ENCODE measurements at regions not wholly inside any gene's neighbourhood (a gene's known extent, or its start where the extent isn't known, plus 50 kb on each side); places are given as distances from the start of the nearest gene placed in this dataset.

DNA sequence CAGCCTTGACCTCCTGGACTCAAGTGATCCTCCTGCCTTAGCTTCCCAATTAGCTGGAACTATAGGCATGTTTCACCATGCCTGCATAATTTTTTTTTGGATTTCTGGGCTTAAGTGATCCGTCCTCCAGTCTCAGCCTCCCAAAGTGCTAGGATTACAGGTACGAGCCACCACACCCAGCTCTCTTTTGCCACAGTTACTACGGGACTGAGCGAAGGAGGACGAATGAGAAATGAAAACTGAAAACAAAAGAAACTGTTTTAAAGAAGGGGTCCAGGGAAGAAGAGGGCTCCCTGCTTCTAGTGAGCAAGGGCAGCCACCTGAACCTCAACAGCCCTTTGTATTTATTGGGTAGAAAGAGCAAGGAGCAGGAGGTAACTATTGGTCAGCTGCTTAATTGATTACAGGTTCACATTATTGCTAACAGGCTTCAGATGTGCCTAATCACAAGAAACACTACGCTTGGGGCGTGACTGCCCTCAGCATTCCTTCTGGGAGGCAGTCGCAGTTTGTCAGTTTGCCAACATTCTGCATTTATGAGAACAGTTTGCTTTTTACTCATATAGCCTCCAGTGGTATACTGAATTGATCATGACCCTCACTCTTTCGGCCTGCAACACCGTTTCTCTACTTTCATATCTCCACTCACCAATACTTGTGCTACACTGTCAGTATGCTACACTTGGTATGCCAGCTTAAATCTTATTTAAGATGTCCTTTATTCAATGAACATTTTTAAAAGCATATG is 676.8 kb downstream of the DNAJB9 start:
- in situ Hi-C loops (cut with MboI; ENCODE audit: low pct_unique_long_range_greater_than_20kb in 2 of 9, low sequenced_read_pairs in 9 of 9, unreplicated experiment in 9 of 9) = no loop called here
- no peaks in the 10 kb centered on the region for H3K4me1 ChIP-seq (replicated peaks in 1 of 2)
- no peak overlapping the region for H3K27ac ChIP-seq
- no peak for ATAC-seq (replicated peaks in 6 of 8)
- no peak overlapping the region for H3K4me3 ChIP-seq
- WGBS, 10 experiments = 0 to 96% (median 33%) methylated on average over 1 to 9 of the region's 10 CpGs; no CpG with 5 or more reads in 1 of the 10 experiments

GRCh38 chr7:109256762-109257560 is 687.3 kb downstream of the DNAJB9 start:
- no peak for ATAC-seq (replicated peaks in 6 of 8)
- Histone ChIP-seq H3K27ac (no peak overlapping the region), H3K4me1 (replicated peaks in 1 of 2) (peaks cover 0 to 4% of the 10 kb centered on the region in 2 donors), H3K4me3 (no peak overlapping the region)
- WGBS, 10 experiments = 0 to 100% (median 82%) methylated on average over 1 to 3 of the region's 3 CpGs
- in situ Hi-C loops (cut with MboI; ENCODE audit: low pct_unique_long_range_greater_than_20kb in 2 of 9, low sequenced_read_pairs in 9 of 9, unreplicated experiment in 9 of 9) = no loop called here

DNA sequence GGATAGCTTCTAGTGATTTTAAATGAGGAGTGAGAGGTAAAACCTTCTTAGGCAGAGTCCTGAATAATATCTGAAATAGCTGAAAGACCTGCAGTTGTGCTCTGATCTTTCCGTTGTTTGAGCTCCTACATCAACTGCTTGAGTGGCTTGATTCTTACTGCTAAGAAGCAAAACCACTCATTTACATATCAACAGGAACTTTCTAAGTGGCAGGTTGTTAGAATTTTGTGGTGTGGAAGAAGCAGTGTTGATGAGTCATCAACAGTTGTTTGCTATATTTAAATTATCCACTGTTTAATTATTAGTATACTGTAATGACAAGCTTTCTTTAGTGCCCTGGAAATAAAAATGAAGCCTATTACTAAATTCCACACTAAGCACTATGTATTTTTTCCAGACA is 689.5 kb downstream of the DNAJB9 start:
- H3K4me1 ChIP-seq (replicated peaks in 1 of 2) = peaks cover 0 to 4% of the 10 kb centered on the region in 2 donors
- WGBS, 10 experiments = 0 to 50% (median 33%) methylated on average over 1 of the region's 1 CpG; no CpG with 5 or more reads in 5 of the 10 experiments
- no peak overlapping the region for H3K4me3 ChIP-seq
- no peak overlapping the region for H3K27ac ChIP-seq
- ATAC-seq (replicated peaks in 6 of 8) = no peak
- in situ Hi-C loops (cut with MboI; ENCODE audit: low pct_unique_long_range_greater_than_20kb in 2 of 9, low sequenced_read_pairs in 9 of 9, unreplicated experiment in 9 of 9) = no loop called here

DNA sequence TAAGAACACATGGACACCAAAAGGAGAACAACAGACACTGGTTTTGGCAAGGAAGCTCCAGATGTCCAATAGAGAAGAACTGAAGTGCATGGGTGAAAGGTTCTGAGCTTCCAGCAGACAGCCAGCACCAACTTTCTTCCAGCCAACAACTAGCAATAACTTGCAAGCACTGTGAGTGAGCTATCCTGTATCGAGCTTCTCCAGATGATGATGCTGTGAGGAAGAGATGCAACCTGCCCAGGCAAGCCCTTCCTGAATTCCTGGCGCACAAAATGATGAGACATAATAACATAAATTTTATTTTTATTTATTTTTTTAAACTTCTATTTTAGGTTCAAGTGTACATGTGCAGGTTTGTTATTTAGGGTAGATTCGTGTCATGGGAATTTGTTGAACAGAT is 692.1 kb downstream of the DNAJB9 start:
- Histone ChIP-seq H3K4me3 (no peak overlapping the region), H3K27ac (no peak overlapping the region), H3K4me1 (replicated peaks in 1 of 2) (peaks cover 0 to 12% of the 10 kb centered on the region in 2 donors)
- no peak for ATAC-seq (replicated peaks in 6 of 8)
- WGBS, 10 experiments = 0 to 100% (median 75%) methylated on average over 1 to 3 of the region's 3 CpGs; no CpG with 5 or more reads in 1 of the 10 experiments
- in situ Hi-C loops (cut with MboI; ENCODE audit: low pct_unique_long_range_greater_than_20kb in 2 of 9, low sequenced_read_pairs in 9 of 9, unreplicated experiment in 9 of 9) = no loop called here

DNA sequence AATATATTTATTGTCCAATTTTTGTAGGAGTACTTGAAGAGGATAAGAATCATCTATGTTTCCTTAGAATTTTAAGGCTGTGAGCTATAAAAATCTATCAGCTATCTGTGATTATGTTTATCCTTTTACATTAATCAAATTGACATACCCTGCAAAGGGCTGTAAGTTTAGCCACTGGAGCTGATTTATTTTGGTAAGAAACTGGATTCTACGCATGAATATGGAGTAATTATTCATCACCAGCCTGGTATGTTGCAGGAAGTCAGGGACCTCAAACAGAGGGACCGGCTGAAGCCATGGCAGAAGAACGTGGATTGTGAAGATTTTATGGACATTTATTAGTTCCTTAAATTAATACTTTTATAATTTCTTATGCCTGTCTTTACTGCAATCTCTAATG is 696.9 kb downstream of the DNAJB9 start:
- 0 to 84% (median 51%) methylated on average over 1 to 3 of the region's 3 CpGs; no CpG with 5 or more reads in 3 of the 10 experiments for WGBS, 10 experiments
- peaks cover 0 to 14% of the 10 kb centered on the region in 2 donors for H3K4me1 ChIP-seq (replicated peaks in 1 of 2)
- in situ Hi-C loops (cut with MboI; ENCODE audit: low pct_unique_long_range_greater_than_20kb in 2 of 9, low sequenced_read_pairs in 9 of 9, unreplicated experiment in 9 of 9) = no loop called here
- H3K27ac ChIP-seq = no peak overlapping the region
- ATAC-seq (replicated peaks in 6 of 8) = peak in 3 of 8 experiments; percentile 39 to 65 (median 54)
- H3K4me3 ChIP-seq = no peak overlapping the region

DNA sequence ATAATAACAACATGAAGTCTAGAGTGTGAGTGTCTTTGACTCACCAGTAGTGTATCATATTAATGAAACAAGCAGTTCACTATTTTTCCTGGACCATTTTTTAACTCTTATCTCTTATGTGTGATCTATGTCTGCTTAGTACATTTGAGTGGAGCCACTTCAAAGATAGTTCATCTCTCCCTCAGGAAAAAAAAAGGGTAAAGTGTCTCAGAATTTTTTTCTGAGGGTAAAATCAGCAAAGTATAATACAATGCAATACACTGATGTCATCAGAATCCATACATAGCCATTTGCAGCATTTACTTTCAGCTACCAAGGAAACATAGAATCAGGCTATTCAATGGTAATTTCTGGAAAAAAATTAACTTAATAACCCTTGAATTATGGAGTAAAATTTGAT is 706.7 kb downstream of the DNAJB9 start:
- Histone ChIP-seq H3K4me3 (no peak overlapping the region), H3K4me1 (replicated peaks in 1 of 2) (no peaks in the 10 kb centered on the region), H3K27ac (no peak overlapping the region)
- ATAC-seq (replicated peaks in 6 of 8) = no peak
- in situ Hi-C loops (cut with MboI; ENCODE audit: low pct_unique_long_range_greater_than_20kb in 2 of 9, low sequenced_read_pairs in 9 of 9, unreplicated experiment in 9 of 9) = no loop called here

GRCh38 chr7:109282726-109283125 is 713.1 kb downstream of the DNAJB9 start:
- H3K4me1 ChIP-seq (replicated peaks in 1 of 2) = no peaks in the 10 kb centered on the region
- in situ Hi-C loops (cut with MboI; ENCODE audit: low pct_unique_long_range_greater_than_20kb in 2 of 9, low sequenced_read_pairs in 9 of 9, unreplicated experiment in 9 of 9) = no loop called here
- no peak overlapping the region for H3K27ac ChIP-seq
- ATAC-seq (replicated peaks in 6 of 8) = no peak
- no peak overlapping the region for H3K4me3 ChIP-seq

DNA sequence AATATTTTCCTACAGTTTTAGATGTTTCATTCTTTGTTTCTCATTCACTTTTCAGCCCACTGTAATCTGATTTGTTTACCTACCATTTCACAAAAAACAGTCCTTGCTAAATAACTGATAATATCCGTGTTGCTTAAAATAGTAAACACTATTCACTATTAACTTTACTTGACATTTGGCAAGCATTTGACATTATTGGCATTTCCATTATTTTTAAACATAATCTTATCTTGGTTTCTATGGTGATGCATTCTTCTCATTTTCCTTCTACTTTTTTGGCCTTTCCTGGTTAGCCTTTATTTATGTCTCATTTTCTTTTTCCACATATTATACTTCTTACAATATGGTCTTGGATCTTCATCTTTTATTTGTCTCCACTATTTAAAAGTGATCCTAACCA is 715.3 kb downstream of the DNAJB9 start:
- H3K4me1 ChIP-seq (replicated peaks in 1 of 2) = no peaks in the 10 kb centered on the region
- 0 to 100% (median 37%) methylated on average over 1 of the region's 1 CpG for WGBS, 10 experiments
- no peak overlapping the region for H3K4me3 ChIP-seq
- in situ Hi-C loops (cut with MboI; ENCODE audit: low pct_unique_long_range_greater_than_20kb in 2 of 9, low sequenced_read_pairs in 9 of 9, unreplicated experiment in 9 of 9) = no loop called here
- ATAC-seq (replicated peaks in 6 of 8) = no peak
- H3K27ac ChIP-seq = no peak overlapping the region

GRCh38 chr7:109295158-109295557 is 725.5 kb downstream of the DNAJB9 start:
- Histone ChIP-seq H3K27ac (no peak overlapping the region), H3K4me3 (no peak overlapping the region), H3K4me1 (replicated peaks in 1 of 2) (peaks cover 0 to 21% of the 10 kb centered on the region in 2 donors)
- 0 to 91% (median 50%) methylated on average over 1 to 2 of the region's 2 CpGs; no CpG with 5 or more reads in 1 of the 10 experiments for whole genome bisulfite sequencing, 10 experiments
- in situ Hi-C loops (cut with MboI; ENCODE audit: low pct_unique_long_range_greater_than_20kb in 2 of 9, low sequenced_read_pairs in 9 of 9, unreplicated experiment in 9 of 9) = no loop called here
- ATAC-seq (replicated peaks in 6 of 8) = peak in 1 of 8 experiments; percentile 47

GRCh38 chr7:109308816-109309215 is 739.1 kb downstream of the DNAJB9 start:
- WGBS, 10 experiments = 0 to 89% (median 53%) methylated on average over 1 of the region's 1 CpG
- no peaks in the 10 kb centered on the region for H3K4me1 ChIP-seq (replicated peaks in 1 of 2)
- H3K27ac ChIP-seq = no peak overlapping the region
- ATAC-seq (replicated peaks in 6 of 8) = no peak
- in situ Hi-C loops (cut with MboI; ENCODE audit: low pct_unique_long_range_greater_than_20kb in 2 of 9, low sequenced_read_pairs in 9 of 9, unreplicated experiment in 9 of 9) = no loop called here
- H3K4me3 ChIP-seq = no peak overlapping the region

DNA sequence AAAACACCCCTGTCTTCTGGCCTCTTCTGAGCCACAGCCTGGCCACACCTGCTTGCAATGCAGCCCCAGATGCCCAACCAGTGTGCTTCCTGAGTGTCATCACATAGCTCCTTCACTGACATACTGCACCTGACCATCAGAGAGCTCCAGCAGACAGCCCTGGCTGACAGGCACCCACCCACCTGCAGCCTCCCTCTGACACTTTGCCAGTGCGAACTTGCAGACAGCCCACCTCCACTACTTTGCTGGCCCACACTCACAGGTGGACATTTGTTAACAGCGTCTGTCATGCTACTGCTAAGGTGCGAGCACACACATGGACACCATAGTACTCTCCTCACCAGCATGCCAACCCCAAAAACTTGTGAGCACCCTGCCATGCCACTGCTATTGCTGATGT is 740.1 kb downstream of the DNAJB9 start:
- Histone ChIP-seq H3K4me1 (replicated peaks in 1 of 2) (no peaks in the 10 kb centered on the region), H3K4me3 (no peak overlapping the region), H3K27ac (no peak overlapping the region)
- in situ Hi-C loops (cut with MboI; ENCODE audit: low pct_unique_long_range_greater_than_20kb in 2 of 9, low sequenced_read_pairs in 9 of 9, unreplicated experiment in 9 of 9) = no loop called here
- no peak for ATAC-seq (replicated peaks in 6 of 8)
- WGBS, 10 experiments = 8 to 100% (median 50%) methylated on average over 1 to 2 of the region's 3 CpGs; no CpG with 5 or more reads in 7 of the 10 experiments

DNA sequence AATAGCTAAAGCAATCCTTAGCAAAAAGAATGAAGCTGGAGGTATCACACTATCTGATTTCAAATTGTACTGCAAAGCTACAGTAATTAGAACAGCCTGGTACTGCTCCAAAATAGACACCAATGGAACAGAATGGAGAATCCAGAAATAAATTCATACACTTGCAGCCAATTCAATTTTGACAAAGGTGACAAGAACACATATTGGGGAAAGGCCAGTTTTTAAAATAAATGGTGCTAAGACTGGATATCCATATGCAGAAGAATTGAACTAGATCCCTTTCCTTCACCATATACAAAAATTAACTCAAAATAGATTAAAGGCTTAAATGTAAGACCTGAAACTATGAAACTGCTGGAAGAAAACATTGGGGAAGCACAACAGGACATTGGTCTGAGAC is 748.5 kb downstream of the DNAJB9 start:
- in situ Hi-C loops (cut with MboI; ENCODE audit: low pct_unique_long_range_greater_than_20kb in 2 of 9, low sequenced_read_pairs in 9 of 9, unreplicated experiment in 9 of 9) = no loop called here
- no peaks in the 10 kb centered on the region for H3K4me1 ChIP-seq (replicated peaks in 1 of 2)

DNA sequence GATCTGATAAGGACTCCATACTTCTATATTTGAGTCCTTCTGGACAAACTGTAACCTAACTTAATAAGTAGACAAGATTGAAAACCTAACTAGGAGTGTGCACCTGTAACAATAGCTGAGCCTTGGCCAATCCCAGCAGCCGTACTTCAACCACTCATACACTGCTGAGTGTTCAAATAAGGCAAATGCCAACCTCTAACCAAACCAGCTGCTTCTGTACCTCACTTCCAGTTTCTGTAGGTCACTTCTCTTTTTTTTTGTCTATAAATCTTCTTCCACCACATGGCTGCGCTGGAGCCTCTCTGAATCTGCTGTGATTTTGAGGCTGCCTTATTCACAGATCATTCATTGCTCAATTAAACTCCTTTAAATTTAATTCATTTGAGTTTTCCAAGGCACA is 753.2 kb downstream of the DNAJB9 start:
- Histone ChIP-seq H3K4me3 (no peak overlapping the region), H3K27ac (no peak overlapping the region), H3K4me1 (replicated peaks in 1 of 2) (no peaks in the 10 kb centered on the region)
- WGBS, 10 experiments = 0 to 100% (median 84%) methylated on average over 1 to 2 of the region's 2 CpGs; no CpG with 5 or more reads in 2 of the 10 experiments
- in situ Hi-C loops (cut with MboI; ENCODE audit: low pct_unique_long_range_greater_than_20kb in 2 of 9, low sequenced_read_pairs in 9 of 9, unreplicated experiment in 9 of 9) = no loop called here
- no peak for ATAC-seq (replicated peaks in 6 of 8)

More for the DNA sequence above, 748.5 kb downstream of the DNAJB9 start:
- no peak for ATAC-seq (replicated peaks in 6 of 8)
- H3K4me3 ChIP-seq = no peak overlapping the region
- no peak overlapping the region for H3K27ac ChIP-seq

- Histone ChIP-seq H3K27ac (no peak overlapping the region), H3K4me1 (replicated peaks in 1 of 2) (no peaks in the 10 kb centered on the region), H3K4me3 (no peak overlapping the region)
- ATAC-seq (replicated peaks in 6 of 8) = no peak
- 7 to 97% (median 85%) methylated on average over 2 to 4 of the region's 4 CpGs for WGBS, 10 experiments
- in situ Hi-C loops (cut with MboI; ENCODE audit: low pct_unique_long_range_greater_than_20kb in 2 of 9, low sequenced_read_pairs in 9 of 9, unreplicated experiment in 9 of 9) = no loop called here
Measured at GRCh38 chr7:109331423-109331822, 761.7 kb downstream of the DNAJB9 start.
